HG03432 (cell line): ENCODE measurements at regions not wholly inside any gene's neighbourhood (a gene's known extent, or its start where the extent isn't known, plus 50 kb on each side); places are given as distances from the start of the nearest gene placed in this dataset.

Experiments used
- ATAC-seq: cut with Tn5 transposase; IDR thresholded peaks from one replicate; pipeline ENCODE4 v1.9.1; 2021; ENCODE audit warnings: mild to moderate bottlenecking, moderate library complexity; ENCODE audit not compliant: unreplicated experiment

DNA sequence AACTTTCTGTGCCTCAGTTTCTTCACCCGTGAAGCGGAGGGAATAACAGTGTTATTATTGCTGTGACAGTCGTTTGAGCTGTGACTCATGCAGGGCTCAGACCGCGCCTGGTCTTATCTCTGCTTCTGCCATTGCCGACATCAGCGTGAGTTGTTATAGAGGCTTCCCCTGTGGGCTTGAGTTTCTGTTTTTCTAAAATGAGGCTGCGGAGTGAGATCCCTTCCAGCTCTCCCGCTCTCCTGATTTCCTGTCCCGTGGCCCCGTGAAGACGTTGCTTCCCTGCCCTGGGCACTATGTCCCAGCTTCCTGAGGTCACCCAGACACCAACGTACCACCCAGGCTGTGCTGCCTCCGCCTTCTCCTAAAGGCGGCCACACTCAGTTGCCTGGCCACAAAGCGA, 278.5 kb downstream of the BMP7 start:
- ATAC-seq = no peak

DNA sequence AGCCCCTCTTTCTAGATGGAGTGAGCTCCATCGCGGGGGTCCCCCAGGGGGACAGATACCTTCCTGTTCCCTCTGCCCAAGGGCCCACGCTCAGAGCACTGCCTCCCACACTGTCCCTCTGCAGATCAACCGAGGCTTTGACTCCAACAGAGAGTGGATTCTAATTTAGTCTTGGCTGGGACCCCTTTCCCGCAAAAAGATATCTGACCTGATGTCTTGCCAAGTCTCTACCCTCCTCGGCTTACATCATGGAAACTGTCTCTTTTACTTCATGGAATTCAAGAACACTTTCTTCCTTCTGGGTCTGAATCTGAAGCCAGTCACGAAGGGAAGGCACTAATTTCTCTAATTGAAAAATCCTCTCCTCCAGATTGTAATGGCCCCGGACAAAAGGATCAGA, 278.0 kb downstream of the BMP7 start:
- ATAC-seq = no peak

GRCh38 chr20:56989516-56989915, 276.9 kb downstream of the BMP7 start:
- no peak for ATAC-seq

DNA sequence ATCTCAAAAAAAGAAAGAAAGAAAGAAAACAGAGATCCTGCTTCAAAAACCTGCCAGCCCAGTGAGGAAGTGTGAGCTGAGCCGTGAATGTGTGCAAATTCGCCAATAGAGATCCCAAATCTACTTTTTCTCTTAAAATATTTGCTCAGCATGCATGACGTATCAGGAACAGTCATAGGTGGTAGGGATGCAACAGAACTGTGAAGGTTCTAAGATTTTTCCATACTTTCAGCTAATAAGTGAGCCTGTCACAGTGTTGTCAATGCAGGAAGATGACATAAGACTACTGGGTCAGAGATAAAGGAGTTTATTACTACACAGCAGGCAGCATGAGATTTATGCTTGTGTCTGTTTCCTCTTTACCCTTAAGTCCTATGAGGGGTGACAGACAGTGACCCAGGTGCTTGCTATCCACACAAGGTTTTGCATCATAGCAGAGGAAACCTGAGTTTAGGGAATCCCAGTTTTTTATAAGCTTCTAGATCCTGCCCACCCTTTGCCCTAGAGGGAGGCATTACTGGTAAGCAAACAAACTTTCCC, 273.4 kb downstream of the BMP7 start:
- ATAC-seq = no peak

GRCh38 chr20:56994006-56994405, 272.4 kb downstream of the BMP7 start:
- no peak for ATAC-seq

- ATAC-seq = no peak
Measured at GRCh38 chr20:56995149-56995548, 271.3 kb downstream of the BMP7 start.

GRCh38 chr20:56995635-56996075, 270.8 kb downstream of the BMP7 start:
- no peak for ATAC-seq

DNA sequence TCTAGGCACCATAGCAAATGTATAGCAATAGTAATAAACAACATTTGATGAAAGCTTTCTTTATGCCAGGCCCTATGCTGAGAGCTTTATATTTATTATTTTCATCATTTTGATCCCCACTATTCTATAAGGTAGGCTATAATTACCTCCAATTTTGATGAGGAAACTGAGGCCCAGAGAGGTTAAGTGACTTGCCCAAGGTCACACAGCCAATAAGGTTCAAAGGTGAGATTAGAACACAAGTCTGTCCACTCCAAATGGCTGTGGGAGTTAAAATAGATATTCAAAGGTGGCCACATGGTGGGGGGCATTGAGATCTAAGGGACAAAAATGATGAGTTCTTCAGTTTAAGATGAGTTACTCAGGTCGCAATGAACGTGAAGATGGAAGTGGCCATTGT, 269.9 kb downstream of the BMP7 start:
- no peak for ATAC-seq

GRCh38 chr20:56998438-56998837, 268.0 kb downstream of the BMP7 start:
- no peak for ATAC-seq

- ATAC-seq = no peak
Measured at GRCh38 chr20:57000441-57000968, 265.9 kb downstream of the BMP7 start.

GRCh38 chr20:57001126-57001767, 265.2 kb downstream of the BMP7 start:
- no peak for ATAC-seq

GRCh38 chr20:57002066-57002570, 264.3 kb downstream of the BMP7 start:
- ATAC-seq = no peak

GRCh38 chr20:57003012-57003411, 263.4 kb downstream of the BMP7 start:
- no peak for ATAC-seq

GRCh38 chr20:57004416-57004815, 262.0 kb downstream of the BMP7 start:
- no peak for ATAC-seq

DNA sequence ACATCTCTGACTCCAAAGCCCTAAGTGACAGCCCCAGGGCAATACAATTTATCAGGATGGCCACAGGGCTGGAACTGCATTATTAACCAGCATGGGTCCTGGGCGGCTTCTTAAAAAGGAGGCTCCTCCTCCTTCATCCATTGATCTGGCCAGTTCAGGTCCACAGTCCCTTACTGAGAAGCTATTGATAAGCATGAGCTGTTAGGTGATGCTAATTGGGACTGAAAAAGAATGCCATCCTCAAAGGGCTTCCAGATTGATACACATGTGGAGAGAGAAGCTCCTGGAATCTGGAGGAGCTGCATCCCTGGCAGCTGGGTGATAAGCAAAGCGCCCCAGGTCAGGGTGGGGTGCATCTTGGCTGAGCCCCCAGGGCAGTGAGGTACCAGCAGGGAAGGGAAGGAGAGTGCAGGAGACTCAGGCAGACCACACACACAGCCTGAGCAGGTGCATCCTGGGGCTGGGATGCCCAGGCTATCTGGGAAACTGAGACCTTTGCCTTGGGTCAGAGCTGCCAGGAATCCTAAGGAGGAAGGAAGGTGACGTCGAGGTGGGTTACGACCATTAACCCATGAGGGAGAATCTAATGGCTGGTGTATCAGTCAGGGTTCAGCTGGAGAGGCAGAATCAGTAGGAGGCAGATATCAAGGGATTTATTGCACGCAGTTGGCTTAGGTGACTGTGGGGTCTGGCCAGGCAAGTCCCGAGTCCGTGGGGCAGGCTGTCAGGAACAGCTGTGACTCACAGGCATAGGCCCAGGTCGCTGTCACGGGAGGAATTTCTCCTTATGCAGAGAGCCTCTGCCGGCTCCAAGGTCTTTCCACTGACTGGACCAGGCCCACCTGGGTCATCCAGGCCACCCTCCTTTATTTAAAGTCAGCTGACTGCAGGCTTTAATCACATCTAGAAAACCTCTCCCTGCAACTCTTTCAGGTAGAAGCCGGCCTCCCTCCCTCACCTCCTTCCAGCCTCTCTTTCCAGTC, 261.2 kb downstream of the BMP7 start:
- ATAC-seq = no peak

- no peak for ATAC-seq
Measured at GRCh38 chr20:57006411-57007170, 259.9 kb downstream of the BMP7 start.

DNA sequence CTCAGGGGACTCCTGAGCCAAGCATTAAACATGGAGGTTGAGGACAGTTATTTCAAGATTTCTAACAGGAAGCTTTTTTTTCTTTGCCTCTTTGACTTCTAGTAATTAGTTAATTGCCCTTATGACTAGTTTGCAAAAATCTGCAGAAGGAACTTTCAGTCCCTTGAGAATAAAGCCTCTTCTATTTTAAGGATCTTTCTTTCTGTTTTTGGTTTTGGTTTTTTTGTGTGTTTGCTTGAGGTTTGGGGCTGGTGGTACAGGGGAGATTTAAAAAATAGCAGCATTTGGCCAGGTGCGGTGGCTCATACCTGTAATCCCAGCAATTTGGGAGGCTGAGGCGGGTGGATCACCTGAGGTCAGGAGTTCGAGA, 259.3 kb downstream of the BMP7 start:
- no peak for ATAC-seq

GRCh38 chr20:57008217-57008616, 258.2 kb downstream of the BMP7 start:
- ATAC-seq = no peak

DNA sequence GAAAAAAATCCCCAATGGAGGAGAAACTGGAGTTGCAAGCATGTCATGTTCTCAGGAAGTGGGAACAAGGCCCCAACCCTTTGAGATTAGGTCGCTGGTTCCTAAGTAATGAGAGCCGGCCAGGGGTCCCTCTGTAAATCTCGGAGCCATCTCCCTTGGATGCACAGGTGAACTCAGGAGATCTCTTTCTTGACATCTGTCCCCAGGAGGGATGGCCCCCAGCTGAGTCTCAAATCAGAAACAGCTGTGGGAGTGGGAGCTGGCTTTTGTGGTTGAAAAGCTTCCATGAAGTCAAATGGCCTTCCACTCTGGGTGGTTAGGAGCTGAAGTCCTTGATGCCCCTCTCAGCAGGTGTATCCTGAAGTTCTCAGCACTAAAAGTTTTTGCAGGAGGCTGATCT, 257.1 kb downstream of the BMP7 start:
- no peak for ATAC-seq

- ATAC-seq = no peak
Measured at GRCh38 chr20:57009775-57010174, 256.7 kb downstream of the BMP7 start.

DNA sequence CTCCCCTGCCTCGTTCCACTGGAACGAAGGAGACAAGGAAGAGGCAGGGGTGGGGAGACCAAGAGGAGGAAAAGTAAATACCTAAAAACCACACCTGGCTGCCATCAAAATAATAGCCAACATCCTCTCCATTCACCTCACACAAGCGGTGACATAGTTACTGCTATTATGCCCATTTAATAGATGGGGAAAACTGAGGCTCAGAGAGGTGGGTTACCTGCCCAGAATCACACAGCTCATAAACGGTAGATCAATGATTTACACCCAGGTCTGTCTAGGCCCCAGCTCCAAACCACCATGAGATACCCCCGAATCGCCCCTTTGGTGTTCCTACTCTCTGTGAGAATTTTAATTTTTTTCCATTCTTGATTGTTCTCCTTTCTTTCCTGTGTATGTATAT, 253.8 kb downstream of the BMP7 start:
- no peak for ATAC-seq
